GM12864 (cell line): ENCODE measurements at regions not wholly inside any gene's neighbourhood (a gene's known extent, or its start where the extent isn't known, plus 50 kb on each side); places are given as distances from the start of the nearest gene placed in this dataset.
"Not testable (repeated sequence)": the region's sequence is repeated elsewhere in the genome, so short reads cannot be mapped to it uniquely, and the experiment has no call there.

Experiments
- DNase-seq: peaks from one replicate; pipeline ENCODE4 v3.0.0-alpha.2; 2011; ENCODE audit warnings: low read depth
- H3K4me3 ChIP-seq: 2 replicates; pipeline ENCODE4 v1.5.1; 2011; ENCODE audit warnings: mild to moderate bottlenecking, low read depth, low read length, control low read depth

DNA sequence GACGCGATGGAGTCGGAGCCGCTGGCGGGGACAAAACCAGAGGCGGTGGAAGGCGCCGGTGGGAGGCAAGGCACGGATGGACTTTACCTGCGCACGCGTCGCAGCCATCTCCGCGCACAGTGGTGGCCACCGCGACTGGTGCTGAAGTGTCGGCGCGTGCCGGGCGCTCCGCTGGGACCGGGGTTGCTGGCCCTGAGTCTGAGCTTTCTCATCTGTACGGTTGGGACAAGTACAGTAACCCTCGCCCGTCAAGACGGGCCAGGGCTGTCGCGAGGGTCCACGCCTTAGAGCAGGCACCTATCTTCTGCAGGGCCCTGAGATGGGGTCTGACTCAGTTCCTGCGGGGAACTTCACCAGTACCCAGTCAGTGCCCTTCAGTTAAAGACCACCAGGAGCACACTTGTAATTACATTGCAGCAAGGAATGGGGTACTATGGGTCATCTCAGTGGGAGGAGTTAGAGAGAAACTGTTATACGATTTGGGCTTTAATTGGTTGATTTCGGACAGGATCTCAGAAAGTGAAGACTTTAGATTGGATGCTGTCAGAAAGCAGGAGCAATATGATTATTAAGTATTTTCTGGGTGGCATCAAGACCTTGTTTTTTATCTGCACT, 385.6 kb downstream of the SPATA31A6 start:
- not testable (repeated sequence) for H3K4me3 ChIP-seq, DNase-seq

- H3K4me3 ChIP-seq, DNase-seq: not testable (repeated sequence)
Observed at GRCh38 chr9:42577851-42578250, 394.4 kb downstream of the SPATA31A6 start.
